Activated T-cell treated with anti-CD3 and anti-CD28 coated beads, Interleukin-2, amount 50 U/mL, for 48 hours (primary cell): ENCODE measurements at regions not wholly inside any gene's neighbourhood (a gene's known extent, or its start where the extent isn't known, plus 50 kb on each side); places are given as distances from the start of the nearest gene placed in this dataset.

Source experiments
- DNase-seq, 2 experiments: peaks; one replicate each; pipeline ENCODE4 v3.0.0-alpha.2; 2020

DNA sequence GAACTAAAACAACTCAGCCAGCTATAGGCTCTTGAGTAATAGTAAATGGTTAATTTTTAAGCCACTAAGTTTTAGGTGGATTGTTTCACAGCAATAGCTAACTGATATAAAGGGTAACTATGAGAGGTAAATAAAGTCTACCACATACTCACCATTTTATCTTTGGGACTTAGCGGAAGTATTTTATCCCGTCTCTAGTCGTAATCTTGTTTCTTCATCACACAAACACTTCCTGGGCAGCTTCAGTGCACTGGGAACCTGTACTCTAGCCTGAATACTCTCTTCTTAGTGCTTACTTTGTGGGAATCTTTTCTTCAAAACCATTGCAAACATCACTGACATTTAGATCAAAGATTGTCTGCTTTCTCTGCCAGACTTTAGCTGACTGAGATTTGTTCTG lies 360.5 kb downstream of the EPHA4 start:
- DNase-seq, result no peak

DNA sequence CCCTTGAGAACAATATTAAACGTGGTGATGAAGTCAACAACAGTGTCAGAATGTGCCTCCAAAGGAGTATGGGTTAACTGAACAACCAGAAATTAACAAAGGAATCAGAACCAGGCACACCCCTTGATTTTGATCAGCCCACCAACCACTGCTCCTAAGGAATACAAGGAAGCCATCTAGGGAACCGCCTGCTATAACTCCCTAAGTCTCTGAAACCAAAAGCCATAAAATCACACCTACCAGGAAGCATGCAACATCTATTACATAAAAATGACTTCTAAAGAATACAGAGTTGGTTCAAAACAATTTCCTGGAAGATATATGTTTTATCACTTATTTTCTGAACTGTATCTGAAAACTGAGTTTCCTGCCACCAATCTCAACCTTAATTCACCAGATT lies 360.0 kb downstream of the EPHA4 start:
- no peak for DNase-seq

DNA sequence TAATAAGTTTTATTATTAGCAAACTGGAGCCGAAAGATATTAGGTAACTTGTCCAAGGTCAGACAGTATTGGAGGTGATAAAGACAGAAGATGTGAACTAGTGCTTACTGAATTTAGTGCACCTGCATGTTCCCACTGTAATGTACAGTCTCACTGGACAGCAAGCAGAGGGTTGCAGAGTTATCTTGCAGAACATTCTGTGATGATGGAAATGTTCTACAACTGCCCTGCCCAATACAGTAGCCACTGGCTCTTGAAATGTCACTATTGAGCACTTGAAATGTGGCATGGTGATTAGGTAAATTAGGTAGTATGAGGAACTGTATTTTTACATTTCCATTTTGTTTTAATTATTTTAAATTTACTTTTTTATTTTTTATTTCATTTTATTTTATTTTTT lies 356.6 kb downstream of the EPHA4 start:
- DNase-seq, result no peak

DNA sequence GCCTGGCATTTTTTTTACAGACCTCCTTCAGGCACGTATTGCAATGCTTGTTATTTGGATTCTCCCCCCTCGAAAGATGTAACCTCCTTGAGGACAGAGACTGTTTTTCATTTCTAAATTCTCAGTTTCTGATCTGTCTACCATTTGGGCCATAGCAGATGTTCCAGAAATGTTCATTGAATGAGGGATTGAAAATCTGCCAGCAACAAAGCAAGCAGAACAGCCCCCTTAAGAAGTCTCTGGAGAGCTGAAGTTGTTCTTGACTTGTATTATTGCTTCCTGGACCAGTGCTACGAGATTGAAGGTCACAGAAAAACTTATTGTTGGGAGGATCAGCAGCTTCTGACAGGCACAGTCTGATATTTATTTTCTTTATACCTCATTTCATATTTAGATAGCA lies 355.5 kb downstream of the EPHA4 start:
- DNase-seq, result no peak

- DNase-seq, result no peak
Measured at GRCh38 chr2:221225752-221226151, 346.4 kb downstream of the EPHA4 start.

GRCh38 chr2:221228214-221228769 lies 343.8 kb downstream of the EPHA4 start:
- no peak for DNase-seq

DNA sequence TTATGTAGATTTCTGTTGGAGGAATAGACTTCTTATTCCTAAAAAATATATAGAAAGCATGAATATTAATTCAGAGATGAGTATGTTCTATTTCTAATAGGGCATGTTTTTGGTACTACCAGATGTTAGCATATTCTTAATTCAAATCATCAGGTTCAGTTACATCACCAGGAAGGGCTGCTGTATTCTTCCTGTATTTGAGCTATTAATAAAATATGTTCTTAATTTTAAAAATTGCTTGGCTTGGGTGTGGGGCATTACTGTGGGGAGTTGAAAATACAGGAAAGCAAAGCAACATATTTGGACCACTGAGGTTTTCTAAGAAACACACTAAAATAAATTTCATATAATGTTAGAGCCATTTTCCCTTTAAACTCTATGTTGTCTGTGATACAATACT lies 343.0 kb downstream of the EPHA4 start:
- DNase-seq, result no peak

GRCh38 chr2:221231511-221231910 lies 340.6 kb downstream of the EPHA4 start:
- no peak for DNase-seq

DNA sequence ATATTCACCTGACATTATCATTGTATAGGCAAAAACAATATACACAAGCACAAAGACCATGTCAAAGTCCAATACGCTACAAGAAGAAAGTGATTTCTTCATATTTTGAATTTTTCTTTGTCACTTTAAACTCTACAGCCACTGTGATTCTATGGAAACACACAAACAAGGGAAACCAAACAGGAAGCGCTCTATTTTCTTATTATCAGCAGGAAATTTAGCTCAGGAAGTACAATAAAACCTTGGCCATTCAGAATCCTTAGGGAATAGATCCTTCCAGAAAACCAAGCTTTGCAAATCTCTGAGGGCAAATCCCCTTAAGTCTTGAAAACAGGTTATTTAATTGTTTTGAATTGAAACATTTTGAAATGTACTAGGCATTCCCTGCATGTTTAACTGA lies 336.2 kb downstream of the EPHA4 start:
- no peak for DNase-seq

DNA sequence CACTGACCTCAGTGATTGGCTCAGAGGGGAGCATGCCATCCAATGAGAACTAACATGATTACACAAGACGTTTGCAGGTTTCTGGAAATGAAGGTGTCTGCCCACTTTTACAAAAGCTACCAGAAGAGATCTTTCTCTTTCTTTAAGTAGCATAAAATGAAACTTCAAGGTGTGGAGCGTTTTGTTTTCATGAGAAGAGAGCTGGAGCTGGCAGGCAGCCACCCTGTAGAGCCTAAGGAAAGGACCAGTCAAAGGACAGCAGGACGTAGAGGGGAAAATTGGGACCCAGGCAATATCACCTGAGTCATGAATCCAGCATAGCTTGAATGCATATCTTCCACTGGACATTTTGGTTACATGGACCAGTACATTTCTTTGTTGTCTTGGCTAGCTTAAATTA lies 331.0 kb downstream of the EPHA4 start:
- no peak for DNase-seq

DNA sequence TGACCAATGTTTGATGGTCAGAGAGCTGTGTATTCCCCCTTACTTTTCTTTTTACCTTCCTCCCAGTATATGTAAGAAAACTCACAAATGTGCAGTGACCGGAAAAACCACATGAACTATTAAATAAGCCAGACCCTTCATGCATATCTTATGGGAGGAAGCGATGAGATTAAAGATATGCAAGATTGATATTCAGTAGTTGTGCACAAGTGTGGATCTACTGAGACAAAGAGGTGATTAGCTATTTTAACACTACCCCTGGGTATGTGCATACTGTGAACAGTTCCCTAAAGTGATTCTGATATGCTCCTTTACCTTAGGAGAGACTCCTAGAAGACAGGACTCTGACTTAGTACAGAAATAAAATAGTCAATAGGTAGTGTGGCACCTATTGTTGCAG lies 328.3 kb downstream of the EPHA4 start:
- no peak for DNase-seq

GRCh38 chr2:221245045-221245444 lies 327.1 kb downstream of the EPHA4 start:
- DNase-seq, result no peak

GRCh38 chr2:221245772-221246171 lies 326.3 kb downstream of the EPHA4 start:
- DNase-seq, result no peak

- DNase-seq, result no peak
Measured at GRCh38 chr2:221254299-221254698, 317.8 kb downstream of the EPHA4 start.

DNA sequence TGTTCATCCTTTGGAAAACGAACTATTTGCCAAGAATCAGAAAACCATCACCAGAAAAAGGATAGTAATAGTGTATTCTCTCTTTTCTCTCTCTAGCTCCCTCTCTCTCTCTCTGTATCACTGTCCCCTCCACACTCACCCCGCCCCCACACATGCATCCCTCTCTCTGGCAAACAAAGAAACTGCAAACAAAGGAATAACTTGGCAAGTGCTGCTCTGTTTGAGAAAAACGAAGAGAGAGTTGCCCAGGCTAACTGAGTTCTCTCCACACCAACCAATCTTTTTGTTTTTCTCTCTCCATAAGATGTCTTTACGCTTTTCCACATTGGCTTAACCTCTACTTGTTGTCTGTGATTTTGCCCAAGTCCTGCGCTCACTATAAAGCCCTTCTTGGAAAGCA lies 316.2 kb downstream of the EPHA4 start:
- DNase-seq, result no peak

DNA sequence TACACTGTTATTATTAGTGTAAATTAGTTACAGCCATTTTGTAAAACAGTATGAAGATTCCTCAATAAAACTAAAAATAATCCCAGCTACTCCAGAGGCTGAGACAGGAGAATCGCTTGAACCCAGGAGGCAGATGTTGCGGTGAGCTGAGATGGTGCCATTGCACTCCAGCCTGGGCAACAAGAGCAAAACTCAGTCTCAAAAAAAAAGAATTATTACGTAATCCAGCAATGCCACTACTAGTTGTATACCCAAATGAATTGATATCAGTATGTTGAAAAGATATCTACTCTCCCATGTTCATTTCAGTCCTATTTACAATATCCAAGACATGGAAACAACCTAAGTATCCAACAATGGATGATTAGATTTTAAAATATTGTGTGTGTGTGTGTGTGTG lies 313.6 kb downstream of the EPHA4 start:
- no peak for DNase-seq

- DNase-seq, result no peak
Measured at GRCh38 chr2:221262651-221263050, 309.5 kb downstream of the EPHA4 start.

DNA sequence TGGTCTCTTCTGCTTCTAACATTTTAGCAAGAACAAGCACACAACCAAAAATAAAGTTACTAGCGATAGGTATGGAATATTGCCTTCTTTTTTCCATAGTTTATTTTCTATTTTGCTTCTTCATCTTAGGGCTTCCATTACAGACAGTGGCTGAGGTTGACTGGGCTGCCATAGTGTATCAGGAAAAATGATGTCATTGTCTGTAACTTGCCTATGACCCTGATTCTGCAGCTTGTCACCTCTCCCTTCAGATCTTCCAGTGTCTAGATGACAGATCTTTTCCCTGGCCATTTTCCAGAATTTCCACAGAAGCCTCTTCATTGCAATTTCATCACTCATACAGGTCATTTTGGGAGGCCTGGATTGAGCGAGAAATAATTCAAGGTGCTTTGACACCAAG lies 308.5 kb downstream of the EPHA4 start:
- no peak for DNase-seq

GRCh38 chr2:221264318-221264717 lies 307.8 kb downstream of the EPHA4 start:
- no peak for DNase-seq

DNA sequence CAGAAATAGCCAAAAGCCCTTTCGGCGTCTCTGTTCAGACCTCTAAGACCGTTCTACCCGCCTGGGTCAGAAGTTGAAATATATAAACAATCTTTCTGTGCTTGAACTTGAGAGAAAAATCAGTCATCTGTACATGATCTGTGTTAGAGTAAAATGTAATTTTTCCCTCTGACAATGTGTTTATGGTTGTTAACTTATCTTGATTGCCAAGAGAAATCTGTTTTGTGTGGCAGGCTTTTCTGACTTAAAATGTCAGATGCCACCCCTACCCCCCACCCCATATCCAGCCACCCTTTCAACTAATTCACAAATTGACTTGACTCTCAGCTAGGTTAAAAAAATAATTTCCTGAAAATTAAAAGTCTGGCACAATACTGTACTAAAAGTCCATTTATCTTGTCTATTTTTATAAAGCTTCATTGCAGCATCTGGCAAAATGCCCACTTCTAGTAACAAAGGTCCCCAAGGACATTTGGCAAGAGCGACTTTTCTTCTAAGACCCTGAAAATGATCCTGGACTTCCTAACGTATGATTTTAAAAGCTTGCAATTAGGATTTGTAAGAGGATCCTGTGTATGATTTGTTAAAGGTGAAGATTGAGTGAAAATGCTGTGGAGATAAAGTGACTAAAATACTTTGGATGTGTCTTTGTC lies 304.2 kb downstream of the EPHA4 start:
- DNase-seq, result no peak

DNA sequence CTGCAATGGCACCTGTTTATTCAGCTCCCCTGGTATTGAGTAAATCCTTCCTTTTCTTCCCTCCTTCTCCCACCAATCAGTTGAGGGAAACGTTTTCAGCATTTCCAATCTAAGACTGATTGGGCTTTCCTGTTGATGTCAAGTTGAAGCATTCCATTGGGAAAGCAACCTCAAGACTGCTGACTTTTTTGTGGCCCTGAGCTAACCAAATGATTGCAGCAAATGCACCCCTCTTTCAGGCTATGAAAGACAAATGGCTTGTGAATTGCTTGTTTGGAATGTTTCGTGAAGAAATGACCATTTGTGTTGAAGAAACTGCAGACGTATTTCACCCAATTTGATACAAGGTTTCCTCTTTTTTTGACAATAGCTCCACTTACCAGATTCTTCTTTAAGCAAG lies 303.5 kb downstream of the EPHA4 start:
- DNase-seq, result no peak

DNA sequence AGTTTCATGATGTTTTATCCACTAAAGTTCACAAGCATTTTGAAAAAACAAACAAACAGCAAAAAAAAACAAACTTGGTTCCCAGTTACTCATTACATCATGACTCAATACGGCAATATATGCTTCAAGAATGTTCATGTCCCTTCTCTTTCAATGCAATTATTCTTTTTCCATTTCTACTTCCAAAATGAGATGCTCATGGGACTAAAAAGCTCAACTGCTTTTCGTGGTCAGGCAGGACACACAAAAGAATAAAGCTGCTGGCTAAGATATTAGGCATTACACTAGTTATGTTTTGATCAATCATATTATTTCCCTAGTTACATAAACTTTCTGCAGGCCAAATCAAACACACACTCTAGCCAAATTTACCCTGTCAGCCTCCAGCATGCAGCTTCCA lies 301.3 kb downstream of the EPHA4 start:
- no peak for DNase-seq

GRCh38 chr2:221272729-221273128 lies 299.4 kb downstream of the EPHA4 start:
- DNase-seq, result no peak

DNA sequence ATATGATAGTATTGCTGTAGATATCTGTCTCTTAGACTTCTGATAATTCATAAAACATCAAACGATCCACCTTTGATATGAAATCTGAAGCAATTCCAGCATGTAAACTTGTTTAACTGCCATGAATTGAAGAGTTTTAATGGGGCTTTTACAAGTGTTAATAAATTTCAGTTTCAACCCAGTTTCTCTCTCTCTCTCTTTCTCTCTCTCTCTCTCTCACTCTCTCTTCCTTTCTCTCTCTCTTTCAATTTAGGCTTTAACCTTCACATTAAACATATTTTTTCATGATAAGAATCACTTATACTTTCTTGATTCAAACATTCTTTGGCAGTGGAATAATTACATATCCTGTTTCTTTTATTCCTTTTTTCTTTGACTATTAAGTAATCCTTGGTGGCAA lies 296.1 kb downstream of the EPHA4 start:
- no peak for DNase-seq

GRCh38 chr2:221276601-221277000 lies 295.5 kb downstream of the EPHA4 start:
- no peak for DNase-seq
